Gastrocnemius medialis (tissue), 4 donors: ENCODE measurements at regions not wholly inside any gene's neighbourhood (a gene's known extent, or its start where the extent isn't known, plus 50 kb on each side); places are given as distances from the start of the nearest gene placed in this dataset.

ENCODE experiments used
- ATAC-seq, 2 donors: fragments of 150-250 bp; one replicate each; pipeline ENCODE4 v1.9.1; 2016
- DNase-seq, 2 donors: peaks; one replicate each; pipeline ENCODE4 v3.0.0-alpha.2; 2019
- H3K27ac ChIP-seq, 4 donors: fragments of 200-600 bp; sonication (generic); 1 replicate in 1 of 4; 2 replicates in 3 of 4; pipeline ENCODE4 v1.5.1; 2016 to 2018; ENCODE audit warnings: mild to moderate bottlenecking in 2 of 4, moderate library complexity in 1 of 4
- H3K27me3 ChIP-seq, 3 donors: fragments of 200-600 bp; sonication (generic) in 2 of 3; 1 replicate in 1 of 3; 2 replicates in 2 of 3; pipeline versions ENCODE4 v1.5.1 to v1.6.0; 2016 to 2019; ENCODE audit warnings: mild to moderate bottlenecking in 1 of 3, moderate library complexity in 1 of 3
- H3K36me3 ChIP-seq, 2 donors: fragments of 200-600 bp; sonication (generic) in 1 of 2; one replicate each; pipeline ENCODE4 v1.5.1; 2017 to 2018
- H3K4me1 ChIP-seq, 2 donors: fragments of 200-600 bp; sonication (generic) in 1 of 2; one replicate each; pipeline ENCODE4 v1.5.1; 2016 to 2017; ENCODE audit warnings: mild to moderate bottlenecking in 2 of 2
- H3K4me3 ChIP-seq, 4 donors: fragments of 200-600 bp; sonication (generic) in 3 of 4; 1 replicate in 1 of 4; 2 replicates in 3 of 4; pipeline ENCODE4 v1.5.1; 2016 to 2019; ENCODE audit warnings: mild to moderate bottlenecking in 2 of 4
- H3K9me3 ChIP-seq, 3 donors: fragments of 200-600 bp; sonication (generic) in 2 of 3; 1 replicate in 1 of 3; 2 replicates in 2 of 3; pipeline ENCODE4 v1.5.1; 2016 to 2019
- CTCF ChIP-seq, 5 experiments: fragments of 450-650 bp in 3 of 5; fragments of 200-600 bp in 2 of 5; sonication (generic) in 2 of 5; IDR thresholded peaks in 4 of 5; conservative IDR thresholded peaks in 1 of 5; 1 replicate in 4 of 5; 2 replicates in 1 of 5; pipeline ENCODE4 v1.5.1; 2016 to 2019; ENCODE audit warnings: antibody characterized with exemption in 5 of 5, mild to moderate bottlenecking in 3 of 5, moderate library complexity in 3 of 5
- POLR2A ChIP-seq, 2 donors: fragments of 450-650 bp; IDR thresholded peaks; one replicate each; pipeline ENCODE4 v1.6.1; 2017; ENCODE audit warnings: antibody characterized with exemption in 2 of 2, mild to moderate bottlenecking in 2 of 2, moderate library complexity in 2 of 2
- in situ Hi-C, 4 donors: fragments of 200-750 bp; cut with MboI; loops; one replicate each; pipeline versions ENCODE4 v1.15.0 to v1.8.0; 2017; ENCODE audit warnings: low sequenced_read_pairs in 4 of 4
- intact Hi-C: fragments of 100-400 bp; cut with DNase I; formaldehyde crosslinking; loops from one replicate; pipeline ENCODE4 v1.15.1; 2023; ENCODE audit warnings: low total_unique reads

GRCh38 chr22:48320683-48321451 is 1506.8 kb downstream of the BRD1 start:
- H3K27ac ChIP-seq, result no peak overlapping the region
- H3K4me3 ChIP-seq, result no peak overlapping the region
- peaks cover 0 to 4% (median 0%) of the 10 kb centered on the region in 3 donors for H3K9me3 ChIP-seq
- TF ChIP-seq CTCF (IDR thresholded peaks at IDR 0.05 in 4 of 5, conservative IDR thresholded peaks at IDR 0.05 in 1 of 5) (no peak), POLR2A (IDR thresholded peaks at IDR 0.05) (no peak)
- H3K4me1 ChIP-seq, result no peaks in the 10 kb centered on the region
- intact Hi-C loops (no loop called here), in situ Hi-C loops (loop anchor here in 1 of 4 donors (25.0 kb wide), 1 partner anchor 91 kb away; no protein-coding TSS in a partner anchor)
- ATAC-seq, result no peak
- no peak for DNase-seq
- no peaks in the 10 kb centered on the region for H3K36me3 ChIP-seq
- no peaks in the 10 kb centered on the region for H3K27me3 ChIP-seq

GRCh38 chr22:48320048-48320682 is 1507.5 kb downstream of the BRD1 start:
- ATAC-seq (no peak), DNase-seq (no peak)
- Histone ChIP-seq H3K4me1 (no peaks in the 10 kb centered on the region), H3K4me3 (no peak overlapping the region), H3K9me3 (peaks cover 0 to 4% (median 0%) of the 10 kb centered on the region in 3 donors), H3K36me3 (no peaks in the 10 kb centered on the region), H3K27me3 (no peaks in the 10 kb centered on the region), H3K27ac (no peak overlapping the region)
- intact Hi-C loops (no loop called here), in situ Hi-C loops (loop anchor here in 1 of 4 donors (25.0 kb wide), 1 partner anchor 92 kb away; no protein-coding TSS in a partner anchor)
- no peak for TF ChIP-seq POLR2A (IDR thresholded peaks at IDR 0.05)
- TF ChIP-seq CTCF (IDR thresholded peaks at IDR 0.05 in 4 of 5, conservative IDR thresholded peaks at IDR 0.05 in 1 of 5), result no peak

GRCh38 chr22:48319321-48320047 is 1508.2 kb downstream of the BRD1 start:
- in situ Hi-C loops, result loop anchor here in 1 of 4 donors (25.0 kb wide), 1 partner anchor 93 kb away; no protein-coding TSS in a partner anchor
- Histone ChIP-seq H3K27ac (no peak overlapping the region), H3K4me1 (no peaks in the 10 kb centered on the region), H3K36me3 (no peaks in the 10 kb centered on the region), H3K9me3 (no peaks in the 10 kb centered on the region), H3K27me3 (no peaks in the 10 kb centered on the region), H3K4me3 (no peak overlapping the region)
- ATAC-seq (no peak), DNase-seq (no peak)
- intact Hi-C loops, result no loop called here
- TF ChIP-seq CTCF (IDR thresholded peaks at IDR 0.05 in 4 of 5, conservative IDR thresholded peaks at IDR 0.05 in 1 of 5) (no peak), POLR2A (IDR thresholded peaks at IDR 0.05) (no peak)

GRCh38 chr22:48318575-48319320 is 1508.9 kb downstream of the BRD1 start:
- DNase-seq, result no peak
- Histone ChIP-seq H3K9me3 (no peaks in the 10 kb centered on the region), H3K27me3 (no peaks in the 10 kb centered on the region), H3K36me3 (no peaks in the 10 kb centered on the region), H3K4me1 (no peaks in the 10 kb centered on the region), H3K4me3 (no peak overlapping the region), H3K27ac (no peak overlapping the region)
- intact Hi-C loops (no loop called here), in situ Hi-C loops (loop anchor here in 1 of 4 donors (25.0 kb wide), 1 partner anchor 94 kb away; no protein-coding TSS in a partner anchor)
- no peak for TF ChIP-seq CTCF (IDR thresholded peaks at IDR 0.05 in 4 of 5, conservative IDR thresholded peaks at IDR 0.05 in 1 of 5)
- no peak for ATAC-seq
